ENCODE measurements at regions not wholly inside any gene's neighbourhood (a gene's known extent, or its start where the extent isn't known, plus 50 kb on each side); places are given as distances from the start of the nearest gene placed in this dataset.

GRCh38 chr3:80492162-80492561 lies 724.4 kb upstream of the ROBO1 start:
- no peak for DNase-seq (ENCODE audit: low read depth)

GRCh38 chr3:80472961-80473360 lies 705.2 kb upstream of the ROBO1 start:
- no peak for DNase-seq (ENCODE audit: low read depth)

GRCh38 chr3:80472459-80472858 lies 704.7 kb upstream of the ROBO1 start:
- no peak for DNase-seq (ENCODE audit: low read depth)

GRCh38 chr3:80470433-80470832 lies 702.6 kb upstream of the ROBO1 start:
- no peak for DNase-seq (ENCODE audit: low read depth)

- DNase-seq (ENCODE audit: low read depth), result no peak
Measured at GRCh38 chr3:80465746-80466145, 697.9 kb upstream of the ROBO1 start.

GRCh38 chr3:80451393-80451792 lies 683.6 kb upstream of the ROBO1 start:
- no peak for DNase-seq (ENCODE audit: low read depth)

- DNase-seq (ENCODE audit: low read depth), result no peak
Measured at GRCh38 chr3:80445641-80446040, 677.8 kb upstream of the ROBO1 start.

- DNase-seq (ENCODE audit: low read depth), result no peak
Measured at GRCh38 chr3:80445053-80445452, 677.3 kb upstream of the ROBO1 start.

GRCh38 chr3:80439490-80439889 lies 671.7 kb upstream of the ROBO1 start:
- no peak for DNase-seq (ENCODE audit: low read depth)

- no peak for DNase-seq (ENCODE audit: low read depth)
Measured at GRCh38 chr3:80434366-80434765, 666.6 kb upstream of the ROBO1 start.

- DNase-seq (ENCODE audit: low read depth), result no peak
Measured at GRCh38 chr3:80424951-80425350, 657.2 kb upstream of the ROBO1 start.

GRCh38 chr3:80408030-80408721 lies 640.4 kb upstream of the ROBO1 start:
- no peak for DNase-seq (ENCODE audit: low read depth)

GRCh38 chr3:80405618-80406017 lies 637.8 kb upstream of the ROBO1 start:
- DNase-seq (ENCODE audit: low read depth), result no peak

- DNase-seq (ENCODE audit: low read depth), result no peak
Measured at GRCh38 chr3:80395023-80395422, 627.2 kb upstream of the ROBO1 start.

- DNase-seq (ENCODE audit: low read depth), result no peak
Measured at GRCh38 chr3:80391573-80391972, 623.8 kb upstream of the ROBO1 start.

- DNase-seq (ENCODE audit: low read depth), result no peak
Measured at GRCh38 chr3:80384811-80385210, 617.0 kb upstream of the ROBO1 start.

- no peak for DNase-seq (ENCODE audit: low read depth)
Measured at GRCh38 chr3:80374423-80374822, 606.6 kb upstream of the ROBO1 start.

- DNase-seq (ENCODE audit: low read depth), result no peak
Measured at GRCh38 chr3:80368616-80369015, 600.8 kb upstream of the ROBO1 start.

- DNase-seq (ENCODE audit: low read depth), result no peak
Measured at GRCh38 chr3:80366808-80367548, 599.2 kb upstream of the ROBO1 start.

- DNase-seq (ENCODE audit: low read depth), result no peak
Measured at GRCh38 chr3:80357761-80358160, 590.0 kb upstream of the ROBO1 start.

- no peak for DNase-seq (ENCODE audit: low read depth)
Measured at GRCh38 chr3:80355144-80355543, 587.3 kb upstream of the ROBO1 start.

- DNase-seq (ENCODE audit: low read depth), result no peak
Measured at GRCh38 chr3:80351201-80351600, 583.4 kb upstream of the ROBO1 start.

- DNase-seq (ENCODE audit: low read depth), result no peak
Measured at GRCh38 chr3:80350771-80351170, 583.0 kb upstream of the ROBO1 start.

- no peak for DNase-seq (ENCODE audit: low read depth)
Measured at GRCh38 chr3:80338366-80338765, 570.6 kb upstream of the ROBO1 start.

Measured in fibroblast of gingiva (primary cell).